OCI-LY3 (cell line): ENCODE measurements at regions not wholly inside any gene's neighbourhood (a gene's known extent, or its start where the extent isn't known, plus 50 kb on each side); places are given as distances from the start of the nearest gene placed in this dataset.

Source experiments
- H2AFZ ChIP-seq: fragments of 200-600, 300-600 bp; shearing (Covaris generic); 2 replicates; pipeline ENCODE4 v1.6.0; 2014; ENCODE audit warnings: antibody characterized with exemption, low read depth, low read length
- H3K27ac ChIP-seq: fragments of 200-600, 300-600 bp; sonication (generic); 2 replicates; pipeline ENCODE4 v1.5.1; 2014; ENCODE audit warnings: mild to moderate bottlenecking, low read length, moderate library complexity, mixed read lengths
- H3K27me3 ChIP-seq: fragments of 200-600, 300-600 bp; sonication (generic); 2 replicates; pipeline ENCODE4 v1.6.1; 2014; ENCODE audit warnings: low read depth, low read length, mixed read lengths
- H3K36me3 ChIP-seq: fragments of 200-600, 300-600 bp; sonication (generic); replicated peaks from 2 replicates; pipeline ENCODE3; 2014; ENCODE audit warnings: low read depth, low read length, mixed read lengths
- H3K4me1 ChIP-seq: fragments of 300-600, 200-600 bp; sonication (generic); 2 replicates; pipeline ENCODE4 v1.6.1; 2014; ENCODE audit warnings: low read length, mixed read lengths
- H3K4me2 ChIP-seq: fragments of 200-600, 300-600 bp; sonication (generic); 2 replicates; pipeline ENCODE4 v1.6.1; 2014; ENCODE audit warnings: low read length, mixed read lengths
- H3K4me3 ChIP-seq: fragments of 300-600, 200-600 bp; sonication (generic); 2 replicates; pipeline ENCODE4 v1.5.1; 2014; ENCODE audit warnings: antibody characterized with exemption, mild to moderate bottlenecking, low read length, moderate library complexity
- H3K79me2 ChIP-seq: fragments of 300-600, 200-600 bp; shearing (Covaris generic); 2 replicates; pipeline ENCODE4 v1.6.1; 2014; ENCODE audit warnings: mild to moderate bottlenecking, low read length, mixed read lengths
- H3K9ac ChIP-seq: fragments of 300-600, 200-600 bp; shearing (Covaris generic); 2 replicates; pipeline ENCODE4 v1.6.0; 2014; ENCODE audit warnings: mild to moderate bottlenecking, low read length, moderate library complexity
- H3K9me3 ChIP-seq: fragments of 200-600, 300-600 bp; shearing (Covaris generic); 2 replicates; pipeline ENCODE4 v1.6.1; 2014; ENCODE audit warnings: low read length, mixed read lengths; ENCODE audit not compliant: insufficient read depth
- H4K20me1 ChIP-seq: fragments of 200-600, 300-600 bp; sonication (generic); 2 replicates; pipeline ENCODE4 v1.6.1; 2016; ENCODE audit warnings: low read length, mixed read lengths; ENCODE audit not compliant: insufficient read depth
- CTCF ChIP-seq: fragments of 200-600, 300-600 bp; sonication (generic); IDR thresholded peaks from 2 replicates; pipeline ENCODE4 v1.5.1; 2014; ENCODE audit warnings: antibody characterized with exemption, low read length, low read depth
- EZH2phosphoT487 ChIP-seq: fragments of 200-600 bp; shearing (Covaris generic); IDR thresholded peaks from 2 replicates; pipeline ENCODE4 v1.6.1; 2018; ENCODE audit warnings: antibody characterized with exemption, mixed run types, low read depth

GRCh38 chr16:62955033-62955349 is 918.8 kb upstream of the CDH8 start:
- H3K4me1 ChIP-seq = no peaks in the 10 kb centered on the region
- H3K27me3 ChIP-seq = no peaks in the 10 kb centered on the region
- H3K9ac ChIP-seq = no peak overlapping the region
- no peak overlapping the region for H3K4me3 ChIP-seq
- no peaks in the 10 kb centered on the region for H4K20me1 ChIP-seq
- H3K4me2 ChIP-seq = no peak overlapping the region
- H3K9me3 ChIP-seq = no peaks in the 10 kb centered on the region
- no peaks in the 10 kb centered on the region for H3K79me2 ChIP-seq
- no peak overlapping the region for H2AFZ ChIP-seq
- no peaks in the 10 kb centered on the region for H3K36me3 ChIP-seq
- TF ChIP-seq CTCF = no peak
- H3K27ac ChIP-seq = no peak overlapping the region

DNA sequence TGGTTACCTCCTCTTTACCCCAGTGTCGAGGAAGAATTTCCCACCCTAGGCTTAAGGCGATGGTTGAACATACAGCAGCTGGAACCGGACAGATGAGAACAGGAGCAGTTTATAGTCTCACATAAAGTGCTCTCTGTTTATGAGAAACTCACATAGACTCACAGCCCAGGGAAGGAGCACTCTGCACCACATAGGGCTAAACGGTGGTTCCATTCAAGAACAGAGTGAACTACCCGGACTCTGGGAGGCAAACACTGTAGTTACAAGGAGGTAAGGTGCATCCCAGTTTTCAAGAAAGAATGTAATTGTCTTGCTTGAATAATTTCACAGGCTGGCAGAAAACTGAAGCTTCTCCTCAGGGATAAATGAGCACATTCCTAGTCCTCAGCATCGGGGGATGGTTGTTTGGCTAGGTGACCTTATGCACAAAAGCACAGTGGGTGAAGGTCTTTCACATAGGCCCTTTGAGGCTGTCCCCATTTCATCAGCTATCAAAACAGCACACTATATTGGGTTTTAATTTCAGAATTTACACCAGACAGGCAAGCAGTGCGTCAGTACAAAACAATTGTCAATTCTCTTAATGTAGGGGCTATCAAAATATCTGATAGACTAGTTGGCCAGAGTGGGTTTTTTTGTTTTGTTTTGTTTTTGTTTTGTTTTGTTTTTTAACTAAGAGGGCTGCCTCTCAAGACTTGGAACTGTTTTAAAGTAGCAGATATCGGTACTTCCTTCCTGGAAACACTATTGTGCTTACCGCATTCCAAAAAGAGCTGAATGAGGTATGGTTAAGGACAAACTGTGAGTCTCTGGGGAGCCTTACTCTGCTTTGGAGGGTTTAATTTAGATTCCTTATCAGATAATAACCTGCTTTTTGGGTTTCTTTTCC is 918.1 kb upstream of the CDH8 start:
- no peak overlapping the region for H2AFZ ChIP-seq
- no peaks in the 10 kb centered on the region for H4K20me1 ChIP-seq

DNA sequence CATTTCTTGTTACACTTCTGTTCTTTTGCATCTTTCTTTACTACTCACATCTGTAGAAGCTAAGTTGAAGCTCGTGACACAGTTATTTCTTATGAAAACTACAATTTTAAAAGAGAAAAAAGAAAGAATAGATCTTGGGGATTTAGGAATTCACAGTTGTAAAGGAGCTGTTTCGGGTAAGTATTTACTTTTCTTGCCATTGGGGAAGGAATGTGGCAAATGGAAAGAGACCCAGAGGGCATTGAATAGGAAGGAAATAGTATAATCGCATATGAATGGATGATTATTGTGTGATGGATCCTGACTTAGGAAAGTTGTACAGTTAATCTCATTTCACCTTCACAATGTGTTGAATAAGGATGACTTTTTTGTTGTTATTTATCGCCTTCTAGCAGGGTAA is 914.1 kb upstream of the CDH8 start:
- TF ChIP-seq EZH2phosphoT487 = no peak
- no peak for TF ChIP-seq CTCF
- Histone ChIP-seq H3K4me3 (no peak overlapping the region), H3K27ac (no peak overlapping the region)

More for the DNA sequence above, 918.1 kb upstream of the CDH8 start:
- Histone ChIP-seq H3K4me3 (no peak overlapping the region), H3K9me3 (no peaks in the 10 kb centered on the region), H3K4me1 (no peaks in the 10 kb centered on the region), H3K27ac (no peak overlapping the region), H3K36me3 (no peaks in the 10 kb centered on the region), H3K27me3 (no peaks in the 10 kb centered on the region; the same call in 1 of the 2 replicates), H3K9ac (no peak overlapping the region), H3K4me2 (no peak overlapping the region), H3K79me2 (no peaks in the 10 kb centered on the region)
- TF ChIP-seq CTCF = no peak
- no peak for TF ChIP-seq EZH2phosphoT487

DNA sequence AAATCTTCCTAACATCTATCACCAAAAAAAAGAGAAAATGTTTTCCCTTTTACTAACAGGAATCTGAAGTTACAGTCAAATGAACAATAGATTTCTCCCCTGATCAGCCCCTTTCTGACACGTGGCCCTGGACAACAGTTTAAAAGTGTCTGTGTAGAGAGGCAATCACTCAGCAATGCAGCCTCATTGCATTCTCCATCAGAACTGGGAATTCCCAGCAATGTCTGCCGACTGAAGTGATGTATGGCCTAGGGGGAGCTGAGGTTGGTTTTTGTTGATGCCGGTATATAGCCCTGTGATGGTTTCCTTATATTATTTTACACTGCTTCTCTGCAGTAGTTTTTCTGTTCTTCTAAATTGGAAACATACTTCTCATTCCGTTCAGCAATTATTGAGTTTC is 904.3 kb upstream of the CDH8 start:
- Histone ChIP-seq H3K9me3 (no peaks in the 10 kb centered on the region), H3K4me2 (no peak overlapping the region), H3K4me1 (no peaks in the 10 kb centered on the region), H3K79me2 (no peaks in the 10 kb centered on the region), H3K36me3 (no peaks in the 10 kb centered on the region), H3K4me3 (no peak overlapping the region), H2AFZ (no peak overlapping the region), H3K27me3 (peaks cover 6% of the 10 kb centered on the region; the same call in 1 of the 2 replicates), H4K20me1 (no peaks in the 10 kb centered on the region), H3K27ac (no peak overlapping the region), H3K9ac (no peak overlapping the region)
- TF ChIP-seq CTCF (no peak), EZH2phosphoT487 (no peak)

More for the DNA sequence above, 914.1 kb upstream of the CDH8 start:
- peaks cover 6% of the 10 kb centered on the region; the same call in 1 of the 2 replicates for H3K27me3 ChIP-seq
- no peaks in the 10 kb centered on the region for H4K20me1 ChIP-seq
- no peak overlapping the region for H3K9ac ChIP-seq
- no peaks in the 10 kb centered on the region for H3K79me2 ChIP-seq
- no peaks in the 10 kb centered on the region for H3K4me1 ChIP-seq
- H2AFZ ChIP-seq = no peak overlapping the region
- H3K4me2 ChIP-seq = no peak overlapping the region
- no peaks in the 10 kb centered on the region for H3K36me3 ChIP-seq
- H3K9me3 ChIP-seq = no peaks in the 10 kb centered on the region
